Trophoblast cell (in vitro differentiated cells and primary cell): ENCODE measurements at regions not wholly inside any gene's neighbourhood (a gene's known extent, or its start where the extent isn't known, plus 50 kb on each side); places are given as distances from the start of the nearest gene placed in this dataset.

Source experiments
- DNase-seq, 2 donors: peaks; one replicate each; pipeline ENCODE4 v3.0.0-alpha.2; 2016
- H2AFZ ChIP-seq: 2 replicates; pipeline ENCODE4 v1.6.1; 2013; ENCODE audit warnings: low read length, moderate library complexity, mild to moderate bottlenecking; ENCODE audit not compliant: insufficient read depth, poor library complexity
- H2AK5ac ChIP-seq: 2 replicates; pipeline ENCODE4 v1.6.1; 2013; ENCODE audit warnings: mild to moderate bottlenecking, low read length
- H2BK120ac ChIP-seq: 2 replicates; pipeline ENCODE4 v1.6.1; 2013; ENCODE audit warnings: low read length, mild to moderate bottlenecking, moderate library complexity; ENCODE audit not compliant: insufficient read depth, poor library complexity
- H2BK12ac ChIP-seq: 2 replicates; pipeline ENCODE4 v1.6.1; 2013; ENCODE audit warnings: mild to moderate bottlenecking, low read length, moderate library complexity
- H2BK5ac ChIP-seq: 2 replicates; pipeline ENCODE4 v1.6.1; 2013; ENCODE audit warnings: low read length, low read depth, moderate library complexity, mild to moderate bottlenecking; ENCODE audit not compliant: poor library complexity
- H3K14ac ChIP-seq: 2 replicates; pipeline ENCODE4 v1.6.1; 2013; ENCODE audit warnings: mild to moderate bottlenecking, low read length
- H3K18ac ChIP-seq: 2 replicates; pipeline ENCODE4 v1.6.1; 2013; ENCODE audit warnings: mild to moderate bottlenecking, low read length
- H3K23ac ChIP-seq: 2 replicates; pipeline ENCODE4 v1.6.1; 2013; ENCODE audit warnings: low read length
- H3K27ac ChIP-seq: 2 replicates; pipeline ENCODE4 v1.5.1; 2013; ENCODE audit warnings: low read depth, mild to moderate bottlenecking, inconsistent platforms, low read length, moderate library complexity
- H3K27me3 ChIP-seq: 2 replicates; pipeline ENCODE4 v1.6.1; 2013; ENCODE audit warnings: inconsistent platforms, mild to moderate bottlenecking, low read length, moderate library complexity; ENCODE audit not compliant: insufficient read depth
- H3K36me3 ChIP-seq, 2 experiments: 1 replicate in 1 of 2; 2 replicates in 1 of 2; pipeline ENCODE4 v1.6.1; 2013; ENCODE audit warnings: low read length in 2 of 2, mild to moderate bottlenecking in 2 of 2, moderate library complexity in 1 of 2; ENCODE audit not compliant: insufficient read depth in 2 of 2, control insufficient read depth in 1 of 2
- H3K4ac ChIP-seq: 2 replicates; pipeline ENCODE4 v1.6.1; 2013; ENCODE audit warnings: low read depth, mild to moderate bottlenecking, low read length, moderate library complexity
- H3K4me1 ChIP-seq, 2 experiments: 1 replicate in 1 of 2; 2 replicates in 1 of 2; pipeline ENCODE4 v1.6.1; 2013; ENCODE audit warnings: low read length in 2 of 2, mild to moderate bottlenecking in 2 of 2, moderate library complexity in 1 of 2; ENCODE audit not compliant: insufficient read depth in 2 of 2, control insufficient read depth in 1 of 2
- H3K4me2 ChIP-seq: 2 replicates; pipeline ENCODE4 v1.6.1; 2013; ENCODE audit warnings: inconsistent platforms, mild to moderate bottlenecking, low read length, moderate library complexity
- H3K4me3 ChIP-seq: 2 replicates; pipeline ENCODE4 v1.5.1; 2013; ENCODE audit warnings: mild to moderate bottlenecking, low read depth, low read length, inconsistent platforms
- H3K79me1 ChIP-seq: one replicate; pipeline ENCODE4 v1.6.1; 2013; ENCODE audit warnings: low read length
- H3K79me2 ChIP-seq: 2 replicates; pipeline ENCODE4 v1.6.1; 2013; ENCODE audit warnings: low read length, mild to moderate bottlenecking; ENCODE audit not compliant: control insufficient read depth, insufficient read depth, poor library complexity
- H3K9ac ChIP-seq: 2 replicates; pipeline ENCODE4 v1.6.1; 2013; ENCODE audit warnings: mild to moderate bottlenecking, low read length
- H3K9me3 ChIP-seq: 2 replicates; pipeline ENCODE4 v1.6.1; 2013; ENCODE audit warnings: low read depth, mild to moderate bottlenecking, control low read depth, inconsistent platforms, low read length; ENCODE audit not compliant: insufficient read depth
- H4K12ac ChIP-seq: 2 replicates; pipeline ENCODE4 v1.6.1; 2013; ENCODE audit warnings: low read depth, mild to moderate bottlenecking, low read length, moderate library complexity
- H4K8ac ChIP-seq: 2 replicates; pipeline ENCODE4 v1.6.1; 2013; ENCODE audit warnings: low read depth, mild to moderate bottlenecking, low read length, moderate library complexity
- H4K91ac ChIP-seq: one replicate; pipeline ENCODE4 v1.6.1; 2013; ENCODE audit warnings: low read depth, mild to moderate bottlenecking, low read length, moderate library complexity
- WGBS: extraction: QIAGEN DNeasy Blood & Tissue Kit; methylation state at CpG from one replicate; pipeline ENCODE4 v1.1.7; 2013; ENCODE audit warnings: missing lambda C conversion rate; ENCODE audit not compliant: insufficient read length, insufficient coverage; ENCODE audit errors: extremely low coverage; 5-methylcytosine and 5-hydroxymethylcytosine counted together

DNA sequence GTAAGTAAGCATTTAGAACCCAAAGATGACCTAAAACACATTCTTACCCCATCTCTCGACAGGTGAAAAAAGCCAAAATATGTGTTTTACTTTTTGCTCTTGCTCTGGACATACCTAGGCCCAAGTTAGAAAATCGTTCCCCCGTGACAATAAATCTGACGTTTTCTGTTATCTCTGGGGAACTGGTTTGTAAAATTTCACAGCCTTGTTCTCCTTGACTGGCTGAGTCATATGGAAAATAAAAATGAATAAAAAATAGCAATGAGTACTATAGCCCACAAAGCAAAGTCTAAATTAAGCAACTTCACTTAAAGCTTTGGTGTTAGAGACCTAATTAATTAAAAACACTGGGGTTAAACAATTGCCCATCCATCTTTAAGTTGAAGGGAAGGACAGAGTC lies 286.9 kb upstream of the CLINT1 start:
- no peak overlapping the region for H3K27ac ChIP-seq
- H4K8ac ChIP-seq: no peak overlapping the region
- H2BK120ac ChIP-seq: no peak overlapping the region
- no peak overlapping the region for H3K9ac ChIP-seq
- H2AFZ ChIP-seq: no peak overlapping the region
- no peaks in the 10 kb centered on the region for H3K36me3 ChIP-seq
- WGBS: no CpG with 5 or more reads among the region's 4 CpGs
- no peaks in the 10 kb centered on the region for H3K79me2 ChIP-seq
- H4K12ac ChIP-seq: no peak overlapping the region
- H4K91ac ChIP-seq: no peak overlapping the region
- H3K4ac ChIP-seq: no peak overlapping the region
- H3K14ac ChIP-seq: no peak overlapping the region
- no peak overlapping the region for H3K4me2 ChIP-seq
- no peaks in the 10 kb centered on the region for H3K79me1 ChIP-seq
- H2BK12ac ChIP-seq: no peak overlapping the region
- H3K23ac ChIP-seq: no peak overlapping the region
- no peak overlapping the region for H3K18ac ChIP-seq
- no peaks in the 10 kb centered on the region for H3K27me3 ChIP-seq
- H2BK5ac ChIP-seq: no peak overlapping the region
- H3K9me3 ChIP-seq: no peaks in the 10 kb centered on the region
- no peak for DNase-seq
- H3K4me1 ChIP-seq: no peaks in the 10 kb centered on the region
- H2AK5ac ChIP-seq: no peak overlapping the region
- no peak overlapping the region for H3K4me3 ChIP-seq

GRCh38 chr5:158143081-158143480 lies 284.1 kb upstream of the CLINT1 start:
- Histone ChIP-seq H2BK12ac (no peak overlapping the region), H3K79me2 (no peaks in the 10 kb centered on the region), H2AFZ (no peak overlapping the region), H3K4ac (no peak overlapping the region), H3K4me3 (no peak overlapping the region), H3K27me3 (no peaks in the 10 kb centered on the region), H2AK5ac (no peak overlapping the region), H3K18ac (no peak overlapping the region), H3K36me3 (no peaks in the 10 kb centered on the region), H2BK120ac (no peak overlapping the region), H3K14ac (no peak overlapping the region), H4K8ac (no peak overlapping the region), H3K4me1 (peaks cover 0 to 5% of the 10 kb centered on the region in 2 experiments), H3K23ac (no peak overlapping the region), H3K79me1 (no peaks in the 10 kb centered on the region), H3K4me2 (no peak overlapping the region), H3K9ac (no peak overlapping the region), H4K91ac (no peak overlapping the region), H3K27ac (no peak overlapping the region), H4K12ac (no peak overlapping the region), H3K9me3 (no peaks in the 10 kb centered on the region), H2BK5ac (no peak overlapping the region)
- no peak for DNase-seq
- WGBS: no CpG with 5 or more reads among the region's 3 CpGs

DNA sequence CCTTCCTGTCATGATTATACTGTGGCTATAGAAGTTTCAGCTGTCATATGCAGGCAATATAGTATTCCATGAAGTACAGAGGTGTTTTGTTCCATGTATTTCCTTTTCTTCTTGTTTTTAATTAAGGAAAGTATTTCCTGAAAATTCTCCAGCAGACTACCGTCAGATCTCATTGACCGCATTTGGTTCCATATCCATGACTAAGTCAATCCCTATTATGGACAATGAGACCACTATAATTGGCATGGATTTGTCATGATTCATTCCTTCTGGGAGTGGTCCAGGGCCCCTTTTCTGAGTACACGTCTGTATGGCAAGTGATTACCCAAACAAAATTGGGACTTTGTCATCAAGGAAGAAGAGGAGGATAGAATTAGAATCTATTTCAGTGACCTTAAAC lies 283.2 kb upstream of the CLINT1 start:
- H2BK12ac ChIP-seq: no peak overlapping the region
- H3K18ac ChIP-seq: no peak overlapping the region
- peaks cover 0 to 5% of the 10 kb centered on the region in 2 experiments for H3K4me1 ChIP-seq
- H2AFZ ChIP-seq: no peak overlapping the region
- H3K4ac ChIP-seq: no peak overlapping the region
- no peak overlapping the region for H3K14ac ChIP-seq
- no peaks in the 10 kb centered on the region for H3K79me1 ChIP-seq
- H3K79me2 ChIP-seq: no peaks in the 10 kb centered on the region
- no peak overlapping the region for H4K8ac ChIP-seq
- DNase-seq: no peak
- no peaks in the 10 kb centered on the region for H3K27me3 ChIP-seq
- no peak overlapping the region for H3K27ac ChIP-seq
- H3K23ac ChIP-seq: no peak overlapping the region
- H4K12ac ChIP-seq: no peak overlapping the region
- WGBS: no CpG with 5 or more reads among the region's 3 CpGs
- no peak overlapping the region for H3K4me3 ChIP-seq
- H2AK5ac ChIP-seq: no peak overlapping the region
- no peak overlapping the region for H2BK5ac ChIP-seq
- no peak overlapping the region for H4K91ac ChIP-seq
- no peak overlapping the region for H3K4me2 ChIP-seq
- H3K36me3 ChIP-seq: no peaks in the 10 kb centered on the region
- no peak overlapping the region for H2BK120ac ChIP-seq
- H3K9me3 ChIP-seq: no peaks in the 10 kb centered on the region
- H3K9ac ChIP-seq: no peak overlapping the region

GRCh38 chr5:158140120-158140731 lies 281.3 kb upstream of the CLINT1 start:
- no peak overlapping the region for H2BK12ac ChIP-seq
- no peak overlapping the region for H3K4me2 ChIP-seq
- WGBS: no CpG with 5 or more reads among the region's 4 CpGs

More at GRCh38 chr5:158140120-158140731, 281.3 kb upstream of the CLINT1 start:
- Histone ChIP-seq H3K18ac (no peak overlapping the region), H4K12ac (no peak overlapping the region), H2BK5ac (no peak overlapping the region), H3K4me1 (peaks cover 0 to 5% of the 10 kb centered on the region in 2 experiments), H2AK5ac (no peak overlapping the region), H3K9me3 (no peaks in the 10 kb centered on the region), H2AFZ (no peak overlapping the region), H3K27ac (no peak overlapping the region), H4K91ac (no peak overlapping the region), H3K79me2 (no peaks in the 10 kb centered on the region), H3K23ac (no peak overlapping the region), H2BK120ac (no peak overlapping the region), H3K9ac (no peak overlapping the region), H3K4ac (no peak overlapping the region), H3K27me3 (no peaks in the 10 kb centered on the region), H3K14ac (no peak overlapping the region), H3K36me3 (no peaks in the 10 kb centered on the region), H3K4me3 (no peak overlapping the region), H3K79me1 (no peaks in the 10 kb centered on the region), H4K8ac (no peak overlapping the region)
- DNase-seq: peak in 1 of 2 donors; percentile 13
